Liver (tissue), 3 donors: ENCODE measurements at regions not wholly inside any gene's neighbourhood (a gene's known extent, or its start where the extent isn't known, plus 50 kb on each side); places are given as distances from the start of the nearest gene placed in this dataset.

Source experiments
- CTCF ChIP-seq: fragments of 150-350 bp; IDR thresholded peaks from 2 replicates; pipeline ENCODE4 v1.5.1; 2017; ENCODE audit warnings: improper control_type of control experiment, low read depth, low read length; ENCODE audit not compliant: missing input control
- EGR1 ChIP-seq, 2 donors: IDR thresholded peaks; 2 replicates each; pipeline ENCODE4 v1.6.1; 2016 to 2018; ENCODE audit warnings: antibody characterized with exemption in 2 of 2, low read depth in 2 of 2
- FOXA2 ChIP-seq: IDR thresholded peaks from 2 replicates; pipeline ENCODE4 v1.6.1; 2016; ENCODE audit warnings: antibody characterized with exemption
- HNF4A ChIP-seq, 2 donors: conservative IDR thresholded peaks; 2 replicates each; pipeline ENCODE4 v1.6.1; 2016; ENCODE audit warnings: antibody characterized with exemption in 2 of 2, mild to moderate bottlenecking in 2 of 2
- JUND ChIP-seq, 2 donors: IDR thresholded peaks; 2 replicates each; pipeline ENCODE4 v1.6.1; 2016; ENCODE audit warnings: antibody characterized with exemption in 2 of 2
- MAX ChIP-seq: IDR thresholded peaks from 2 replicates; pipeline ENCODE4 v1.6.1; 2016; ENCODE audit warnings: antibody characterized with exemption
- NR2F2 ChIP-seq: IDR thresholded peaks from 2 replicates; pipeline ENCODE4 v1.6.1; 2016; ENCODE audit warnings: antibody characterized with exemption
- TAF1 ChIP-seq: conservative IDR thresholded peaks from 2 replicates; pipeline ENCODE4 v1.6.1; 2016; ENCODE audit warnings: antibody characterized with exemption, mild to moderate bottlenecking
- donor health status: healthy.
- donor health status: healthy.

GRCh38 chr20:57043669-57044268 is 222.7 kb downstream of the BMP7 start:
- no peak for TF ChIP-seq EGR1 (IDR thresholded peaks at IDR 0.05; ENCODE audit: low read depth in 2 of 2)
- TF ChIP-seq CTCF: no peak
- no peak for TF ChIP-seq JUND (IDR thresholded peaks at IDR 0.05)
- no peak for TF ChIP-seq MAX
- TF ChIP-seq NR2F2: no peak
- TF ChIP-seq HNF4A (conservative IDR thresholded peaks at IDR 0.05): no peak
- TF ChIP-seq FOXA2: no peak
- no peak for TF ChIP-seq TAF1
